Naive thymus-derived CD4-positive, alpha-beta T cell (primary cell): ENCODE measurements at regions not wholly inside any gene's neighbourhood (a gene's known extent, or its start where the extent isn't known, plus 50 kb on each side); places are given as distances from the start of the nearest gene placed in this dataset.

Experiments
- ATAC-seq: fragments of 150-1000 bp; cut with Tn5 transposase; 2 replicates; pipeline ENCODE4 v1.10.0; 2021; ENCODE audit warnings: mild to moderate bottlenecking, moderate library complexity
- CTCF ChIA-PET: fragments of 350-600 bp; sonication (Branson Sonifier 250); formaldehyde crosslinking; loops from one replicate; lab custom pipeline; 2021; ENCODE audit warnings: antibody characterized with exemption; lab: Charles Lee
- POLR2A ChIA-PET: fragments of 350-600 bp; sonication (Branson Sonifier 250); formaldehyde crosslinking; loops from one replicate; lab custom pipeline; 2021; ENCODE audit warnings: antibody characterized with exemption, inconsistent platforms; lab: Charles Lee
- DNase-seq, 9 donors: peaks; one replicate each; pipeline versions ENCODE4 v3.0.0 to v3.0.0-alpha.2; 2020 to 2022; ENCODE audit warnings: mixed read lengths in 1 of 9
- H3K27ac ChIP-seq: one replicate; pipeline ENCODE4 v1.7.0; 2013; ENCODE audit warnings: mild to moderate bottlenecking, low read depth, low read length, moderate library complexity
- H3K27me3 ChIP-seq, 2 donors: one replicate each; pipeline ENCODE4 v1.7.0; 2013; ENCODE audit warnings: low read length in 2 of 2, mild to moderate bottlenecking in 2 of 2, moderate library complexity in 2 of 2; ENCODE audit not compliant: control insufficient read depth in 2 of 2, insufficient read depth in 2 of 2
- H3K36me3 ChIP-seq, 3 experiments: 1 replicate in 2 of 3; 2 replicates in 1 of 3; pipeline ENCODE4 v1.7.0; 2013; ENCODE audit warnings: low read length in 3 of 3, mild to moderate bottlenecking in 3 of 3, moderate library complexity in 1 of 3; ENCODE audit not compliant: insufficient read depth in 3 of 3, control insufficient read depth in 2 of 3
- H3K4me1 ChIP-seq, 2 donors: one replicate each; pipeline ENCODE4 v1.7.0; 2013; ENCODE audit warnings: low read length in 2 of 2, mild to moderate bottlenecking in 2 of 2, moderate library complexity in 1 of 2; ENCODE audit not compliant: control insufficient read depth in 2 of 2, insufficient read depth in 2 of 2
- H3K4me3 ChIP-seq: 2 replicates; pipeline ENCODE4 v1.7.0; 2013; ENCODE audit warnings: mild to moderate bottlenecking, low read length
- H3K9me3 ChIP-seq, 3 experiments: 1 replicate in 2 of 3; 2 replicates in 1 of 3; pipeline ENCODE4 v1.7.0; 2013; ENCODE audit warnings: low read length in 3 of 3; ENCODE audit not compliant: control insufficient read depth in 2 of 3
- H3K27ac Mint-ChIP-seq, 9 donors: one replicate each; pipeline ENCODE4 v1.8.0; 2020 to 2022; ENCODE audit warnings: mixed read lengths in 9 of 9, mild to moderate bottlenecking in 8 of 9, moderate library complexity in 5 of 9, inconsistent platforms in 2 of 9
- H3K27me3 Mint-ChIP-seq, 5 donors: one replicate each; pipeline ENCODE4 v1.8.0; 2021 to 2022; ENCODE audit warnings: mixed read lengths in 5 of 5, mild to moderate bottlenecking in 1 of 5
- H3K36me3 Mint-ChIP-seq, 5 donors: one replicate each; pipeline ENCODE4 v1.8.0; 2020 to 2022; ENCODE audit warnings: mixed read lengths in 5 of 5, mild to moderate bottlenecking in 3 of 5, inconsistent platforms in 1 of 5
- H3K4me1 Mint-ChIP-seq, 7 donors: one replicate each; pipeline ENCODE4 v1.8.0; 2020 to 2022; ENCODE audit warnings: mixed read lengths in 7 of 7, mild to moderate bottlenecking in 3 of 7, inconsistent platforms in 1 of 7
- H3K4me3 Mint-ChIP-seq, 10 donors: one replicate each; pipeline ENCODE4 v1.8.0; 2020 to 2022; ENCODE audit warnings: mild to moderate bottlenecking in 10 of 10, mixed read lengths in 10 of 10, moderate library complexity in 6 of 10, inconsistent platforms in 2 of 10
- H3K9me3 Mint-ChIP-seq, 11 donors: one replicate each; pipeline ENCODE4 v1.8.0; 2020 to 2022; ENCODE audit warnings: mixed read lengths in 11 of 11, mild to moderate bottlenecking in 4 of 11, inconsistent platforms in 1 of 11, moderate library complexity in 1 of 11
- intact Hi-C, 2 donors: fragments of 100-400 bp; cut with micrococcal nuclease; formaldehyde crosslinking; loops; one replicate each; pipeline ENCODE4 v1.15.1; 2023

DNA sequence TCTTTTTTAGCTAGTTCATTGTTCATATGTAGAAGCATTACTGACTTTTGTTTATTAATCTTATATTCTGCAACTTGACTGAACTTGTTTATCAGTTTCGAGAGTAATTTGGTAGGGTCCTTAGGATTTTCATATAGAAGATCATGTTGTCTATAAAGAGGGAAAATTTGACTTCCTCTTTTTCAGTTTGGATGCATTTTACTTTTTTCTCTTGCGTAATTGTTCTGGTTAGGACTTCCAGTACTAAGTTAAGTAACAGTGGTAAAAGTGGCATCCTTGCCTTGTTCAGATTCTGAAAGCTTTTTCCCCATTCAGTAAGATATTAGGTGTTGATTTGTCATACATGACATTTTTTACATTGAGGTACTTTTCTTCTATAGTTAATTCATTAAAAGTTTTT is 726.0 kb downstream of the KCNJ3 start:
- Mint-ChIP-seq H3K9me3 (peaks cover 0 to 16% (median 0%) of the 10 kb centered on the region in 11 donors), H3K27me3 (no peaks in the 10 kb centered on the region), H3K4me1 (no peaks in the 10 kb centered on the region), H3K36me3 (no peaks in the 10 kb centered on the region), H3K4me3 (no peak overlapping the region), H3K27ac (no peak overlapping the region)
- intact Hi-C loops, result no loop called here
- ChIA-PET POLR2A (no interaction called here), CTCF (no interaction called here)
- no peak overlapping the region for H3K27ac ChIP-seq
- no peak overlapping the region for H3K4me3 ChIP-seq
- H3K36me3 ChIP-seq, result no peaks in the 10 kb centered on the region
- no peak for DNase-seq
- no peaks in the 10 kb centered on the region for H3K9me3 ChIP-seq
- H3K4me1 ChIP-seq, result no peaks in the 10 kb centered on the region
- ATAC-seq, result no peak
- no peaks in the 10 kb centered on the region for H3K27me3 ChIP-seq

DNA sequence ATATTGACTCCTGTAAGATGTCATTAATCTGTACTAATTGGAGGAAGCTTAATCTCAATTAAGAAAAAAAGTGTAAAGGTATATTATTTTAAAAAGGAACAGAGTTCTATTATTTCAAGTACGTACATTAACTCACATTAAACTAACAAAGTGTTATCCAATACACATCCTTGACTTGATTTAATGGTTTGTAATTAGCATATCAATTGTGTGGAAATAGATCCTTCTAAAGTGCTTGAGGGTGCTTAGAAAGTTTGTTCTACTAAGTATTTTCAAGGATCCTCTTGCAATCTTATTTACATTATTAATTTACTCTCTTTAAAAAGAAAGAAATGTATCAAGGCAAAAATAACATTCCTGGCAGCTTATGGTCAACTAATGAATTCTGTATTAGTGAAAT is 720.3 kb downstream of the KCNJ3 start:
- no peaks in the 10 kb centered on the region for H3K36me3 ChIP-seq
- Mint-ChIP-seq H3K36me3 (no peaks in the 10 kb centered on the region), H3K4me3 (no peak overlapping the region), H3K4me1 (no peaks in the 10 kb centered on the region), H3K27ac (no peak overlapping the region), H3K9me3 (peaks cover 0 to 3% (median 0%) of the 10 kb centered on the region in 11 donors), H3K27me3 (no peaks in the 10 kb centered on the region)
- intact Hi-C loops, result no loop called here
- no peak overlapping the region for H3K4me3 ChIP-seq
- H3K27me3 ChIP-seq, result no peaks in the 10 kb centered on the region
- DNase-seq (no peak), ATAC-seq (no peak)
- no peaks in the 10 kb centered on the region for H3K4me1 ChIP-seq
- CTCF ChIA-PET, result no interaction called here
- POLR2A ChIA-PET, result interaction anchor here (0.6 kb wide), 1 partner anchor 383 kb away, joined by 3 read pairs; no protein-coding TSS in a partner anchor
- H3K27ac ChIP-seq, result no peak overlapping the region
- no peaks in the 10 kb centered on the region for H3K9me3 ChIP-seq

DNA sequence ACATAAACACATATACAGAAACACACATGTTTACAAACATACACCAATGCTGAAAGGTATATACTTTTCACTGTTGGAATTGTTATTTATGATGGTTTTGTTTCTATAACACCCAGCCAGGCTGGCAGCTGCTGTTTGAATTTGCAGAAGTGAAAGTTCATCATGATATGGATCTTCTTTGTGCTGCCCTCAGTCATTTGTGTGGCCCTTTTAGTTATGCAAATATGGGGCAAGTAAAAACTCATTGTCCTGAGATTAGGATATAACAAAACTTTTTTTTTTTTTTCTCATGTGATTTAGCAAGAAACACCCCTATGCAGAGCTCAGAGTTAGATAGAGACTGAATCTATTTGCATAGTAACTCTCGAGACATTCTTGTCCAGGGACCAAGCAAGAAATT is 714.1 kb downstream of the KCNJ3 start:
- peaks cover 0 to 3% (median 0%) of the 10 kb centered on the region in 11 donors for H3K9me3 Mint-ChIP-seq
- Histone ChIP-seq H3K9me3 (no peaks in the 10 kb centered on the region), H3K36me3 (no peaks in the 10 kb centered on the region), H3K4me3 (no peak overlapping the region), H3K4me1 (no peaks in the 10 kb centered on the region), H3K27me3 (no peaks in the 10 kb centered on the region), H3K27ac (no peak overlapping the region)
- H3K4me3 Mint-ChIP-seq, result no peak overlapping the region
- POLR2A ChIA-PET, result no interaction called here
- H3K4me1 Mint-ChIP-seq, result no peaks in the 10 kb centered on the region
- no peak overlapping the region for H3K27ac Mint-ChIP-seq
- DNase-seq (no peak), ATAC-seq (no peak)
- CTCF ChIA-PET, result no interaction called here
- intact Hi-C loops, result no loop called here
- H3K36me3 Mint-ChIP-seq, result no peaks in the 10 kb centered on the region
- H3K27me3 Mint-ChIP-seq, result no peaks in the 10 kb centered on the region

DNA sequence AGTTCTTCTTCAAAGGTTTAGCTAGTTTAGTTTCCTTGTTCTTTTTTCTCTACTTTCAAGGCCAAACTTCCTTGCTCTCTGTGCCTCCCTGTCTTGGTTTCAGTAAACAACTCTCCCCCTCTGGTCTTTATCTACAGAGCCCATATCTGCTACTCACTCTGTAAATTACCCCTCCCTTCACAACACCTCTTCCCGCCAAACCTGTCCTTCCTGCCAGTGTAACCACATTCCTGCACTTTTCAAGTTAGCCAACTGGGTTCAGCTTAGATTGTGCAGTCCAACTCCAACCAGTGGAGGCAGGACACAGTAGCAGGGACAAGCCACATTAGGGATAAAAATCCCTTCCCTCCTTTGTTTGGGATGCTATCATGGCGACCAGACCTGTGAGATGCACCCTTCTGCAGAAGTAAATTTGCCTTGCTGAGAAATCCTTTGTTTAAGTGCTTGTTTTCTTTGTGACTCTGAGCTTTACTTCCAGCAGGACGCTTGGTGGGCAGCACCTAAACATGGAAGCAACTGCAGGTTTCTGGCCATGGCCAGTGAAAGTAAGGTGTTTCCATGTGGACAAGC is 706.0 kb downstream of the KCNJ3 start:
- no peaks in the 10 kb centered on the region for H3K27me3 ChIP-seq
- intact Hi-C loops, result no loop called here
- no peaks in the 10 kb centered on the region for H3K27me3 Mint-ChIP-seq
- H3K27ac Mint-ChIP-seq, result no peak overlapping the region
- H3K9me3 ChIP-seq, result peaks cover 0 to 11% (median 0%) of the 10 kb centered on the region in 3 experiments
- H3K36me3 ChIP-seq, result no peaks in the 10 kb centered on the region
- no peak overlapping the region for H3K27ac ChIP-seq
- ChIA-PET CTCF (no interaction called here), POLR2A (no interaction called here)
- ATAC-seq (no peak), DNase-seq (no peak)
- peaks cover 0 to 4% (median 0%) of the 10 kb centered on the region in 5 donors for H3K36me3 Mint-ChIP-seq
- H3K4me3 Mint-ChIP-seq, result no peak overlapping the region
- H3K4me3 ChIP-seq, result no peak overlapping the region
- peaks cover 5 to 31% (median 12%) of the 10 kb centered on the region in 11 donors for H3K9me3 Mint-ChIP-seq
- no peaks in the 10 kb centered on the region for H3K4me1 Mint-ChIP-seq
- H3K4me1 ChIP-seq, result no peaks in the 10 kb centered on the region

DNA sequence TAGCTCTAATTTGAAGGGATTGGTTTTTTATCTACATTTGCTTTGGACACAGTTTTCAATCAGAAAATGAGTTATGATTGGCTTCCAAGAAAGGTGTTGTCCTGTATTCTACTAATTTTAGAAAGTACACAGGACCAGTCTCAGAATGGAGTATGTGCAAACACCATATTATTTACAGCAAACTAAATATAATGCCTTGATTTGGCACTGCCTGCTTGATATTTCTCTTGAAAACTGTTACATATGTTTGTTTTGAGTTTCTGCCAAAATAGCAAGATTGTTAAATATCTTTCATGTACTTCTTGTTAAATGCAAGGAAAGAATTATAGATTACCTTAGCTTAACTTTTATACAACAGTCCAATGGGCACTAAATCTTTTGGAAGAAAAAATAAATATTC is 694.9 kb downstream of the KCNJ3 start:
- Mint-ChIP-seq H3K4me1 (no peaks in the 10 kb centered on the region), H3K27me3 (no peaks in the 10 kb centered on the region), H3K36me3 (no peaks in the 10 kb centered on the region), H3K4me3 (no peak overlapping the region), H3K9me3 (peaks cover 0 to 2% (median 0%) of the 10 kb centered on the region in 11 donors), H3K27ac (no peak overlapping the region)
- ATAC-seq (no peak), DNase-seq (no peak)
- Histone ChIP-seq H3K9me3 (no peaks in the 10 kb centered on the region), H3K27me3 (no peaks in the 10 kb centered on the region), H3K4me3 (no peak overlapping the region), H3K4me1 (no peaks in the 10 kb centered on the region), H3K36me3 (no peaks in the 10 kb centered on the region), H3K27ac (no peak overlapping the region)
- POLR2A ChIA-PET, result no interaction called here
- CTCF ChIA-PET, result interaction anchor here (0.6 kb wide), 1 partner anchor 1261 kb away, joined by 5 read pairs; no protein-coding TSS in a partner anchor
- intact Hi-C loops, result no loop called here

DNA sequence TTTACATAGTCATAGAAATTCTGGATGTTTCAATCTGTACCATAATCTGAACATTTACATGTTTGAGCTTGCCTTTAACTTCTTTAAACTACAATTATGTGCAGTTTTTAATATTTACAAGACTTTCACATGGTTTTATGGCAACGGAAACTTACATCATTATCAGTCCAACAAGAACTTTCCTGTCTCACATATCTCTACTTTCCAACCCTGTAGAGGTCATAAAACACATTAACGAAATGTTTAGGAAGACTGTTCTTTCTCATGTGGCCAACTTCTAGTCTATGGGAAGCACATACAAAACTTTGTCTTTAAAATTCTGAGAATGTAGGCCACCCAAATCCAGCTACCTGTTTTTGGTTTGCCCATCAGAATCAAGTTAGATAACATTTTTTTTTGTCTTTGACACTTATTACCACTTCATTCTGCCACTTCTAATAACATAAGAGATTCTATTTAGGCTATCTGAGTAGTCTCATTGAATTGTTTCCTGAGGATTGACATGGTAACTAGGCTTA is 693.2 kb downstream of the KCNJ3 start:
- Mint-ChIP-seq H3K9me3 (peaks cover 0 to 2% (median 0%) of the 10 kb centered on the region in 11 donors), H3K27me3 (peaks cover 0 to 9% (median 7%) of the 10 kb centered on the region in 5 donors), H3K27ac (no peak overlapping the region), H3K4me1 (no peaks in the 10 kb centered on the region), H3K36me3 (no peaks in the 10 kb centered on the region), H3K4me3 (no peak overlapping the region)
- no peak overlapping the region for H3K27ac ChIP-seq
- ATAC-seq (no peak), DNase-seq (no peak)
- H3K4me1 ChIP-seq, result no peaks in the 10 kb centered on the region
- ChIA-PET CTCF (no interaction called here), POLR2A (no interaction called here)
- H3K36me3 ChIP-seq, result no peaks in the 10 kb centered on the region
- H3K9me3 ChIP-seq, result no peaks in the 10 kb centered on the region
- intact Hi-C loops, result no loop called here
- H3K4me3 ChIP-seq, result no peak overlapping the region
- no peaks in the 10 kb centered on the region for H3K27me3 ChIP-seq

DNA sequence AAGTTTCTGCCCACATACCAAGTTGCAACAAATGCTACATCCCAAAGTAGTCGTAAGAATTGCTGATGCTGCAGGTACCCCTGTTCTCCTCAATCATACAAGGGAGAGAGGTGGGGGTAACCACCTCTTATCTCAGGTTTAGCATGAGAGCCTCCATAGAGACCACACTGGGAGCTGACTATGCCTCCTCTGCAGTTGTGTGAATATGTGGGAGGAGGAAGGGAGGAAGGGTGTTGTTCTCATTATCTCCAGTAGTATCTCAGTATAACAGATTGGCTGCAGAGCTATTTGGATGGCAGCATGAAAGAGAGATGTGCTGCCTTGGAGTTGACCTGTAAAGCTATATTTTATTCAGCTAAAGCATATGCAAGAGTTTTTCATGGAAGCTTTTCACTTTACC is 690.7 kb downstream of the KCNJ3 start:
- Histone ChIP-seq H3K36me3 (no peaks in the 10 kb centered on the region), H3K27ac (no peak overlapping the region), H3K4me1 (no peaks in the 10 kb centered on the region), H3K4me3 (no peak overlapping the region), H3K9me3 (no peaks in the 10 kb centered on the region), H3K27me3 (no peaks in the 10 kb centered on the region)
- intact Hi-C loops, result no loop called here
- H3K27ac Mint-ChIP-seq, result no peak overlapping the region
- no peaks in the 10 kb centered on the region for H3K4me1 Mint-ChIP-seq
- H3K4me3 Mint-ChIP-seq, result no peak overlapping the region
- H3K9me3 Mint-ChIP-seq, result no peaks in the 10 kb centered on the region
- no peaks in the 10 kb centered on the region for H3K36me3 Mint-ChIP-seq
- ChIA-PET POLR2A (no interaction called here), CTCF (no interaction called here)
- no peak for DNase-seq
- ATAC-seq, result no peak
- H3K27me3 Mint-ChIP-seq, result peaks cover 0 to 9% (median 7%) of the 10 kb centered on the region in 5 donors
